Left colon (tissue), 2 donors: ENCODE measurements at regions not wholly inside any gene's neighbourhood (a gene's known extent, or its start where the extent isn't known, plus 50 kb on each side); places are given as distances from the start of the nearest gene placed in this dataset.

Experiments used
- ATAC-seq: fragments of 200-7000 bp; cut with Tn5 transposase; one replicate; pipeline ENCODE4 v1.9.1; 2020; ENCODE audit warnings: mild to moderate bottlenecking, moderate library complexity
- DNase-seq, 2 donors: peaks; one replicate each; pipeline ENCODE4 v3.0.0-alpha.2; 2020
- intact Hi-C, 2 donors: fragments of 100-400 bp; cut with DNase I in 1 of 2; cut with micrococcal nuclease in 1 of 2; formaldehyde crosslinking; loops; one replicate each; pipeline versions ENCODE4 v1.11.2 to v1.14.0; 2022; cut with DNase I, micrococcal nuclease
- donor health status: DM: no; HTN: no; CAD: no.
- donor health status: DM: yes; HTN: yes; CAD: no.

DNA sequence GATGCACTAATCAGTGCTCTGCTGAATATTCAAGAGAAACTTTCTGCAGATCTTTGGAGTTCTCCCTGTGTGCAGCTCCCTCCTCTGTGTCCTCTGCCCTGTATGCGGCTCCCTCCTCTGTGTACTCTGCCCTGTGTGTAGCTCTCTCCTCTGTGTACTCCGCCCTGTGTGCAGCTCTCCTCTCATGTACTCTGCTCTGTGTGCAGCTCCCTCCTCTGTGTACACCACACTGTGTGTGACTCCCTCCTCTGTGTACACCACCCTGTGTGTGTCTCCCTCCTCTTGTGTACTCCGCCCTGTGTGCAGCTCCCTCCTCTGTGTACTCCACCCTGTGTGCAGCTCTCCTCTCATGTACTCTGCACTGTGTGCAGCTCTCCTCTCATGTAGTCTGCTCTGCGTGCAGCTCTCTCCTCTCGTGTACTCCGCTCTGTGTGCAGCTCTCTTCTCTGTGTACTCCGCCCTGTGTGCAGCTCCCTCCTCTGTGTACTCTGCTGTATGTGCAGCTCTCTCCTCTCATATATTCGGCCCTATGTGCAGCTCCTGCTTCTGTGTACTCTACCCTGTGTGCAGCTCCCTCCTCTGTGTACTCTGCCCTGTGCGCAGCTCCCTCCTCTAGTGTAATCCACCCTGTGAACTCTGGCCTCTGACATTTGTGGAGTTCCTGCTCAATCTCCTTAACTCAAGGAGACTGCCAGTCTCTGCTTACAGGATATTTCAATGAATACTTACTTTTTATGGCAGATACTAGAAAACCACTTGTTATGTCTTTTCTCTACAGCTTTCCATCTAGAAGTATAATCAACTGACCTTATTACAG, 280.4 kb downstream of the GLRX3 start:
- DNase-seq (no peak), ATAC-seq (no peak)
- intact Hi-C loops: no loop called here

DNA sequence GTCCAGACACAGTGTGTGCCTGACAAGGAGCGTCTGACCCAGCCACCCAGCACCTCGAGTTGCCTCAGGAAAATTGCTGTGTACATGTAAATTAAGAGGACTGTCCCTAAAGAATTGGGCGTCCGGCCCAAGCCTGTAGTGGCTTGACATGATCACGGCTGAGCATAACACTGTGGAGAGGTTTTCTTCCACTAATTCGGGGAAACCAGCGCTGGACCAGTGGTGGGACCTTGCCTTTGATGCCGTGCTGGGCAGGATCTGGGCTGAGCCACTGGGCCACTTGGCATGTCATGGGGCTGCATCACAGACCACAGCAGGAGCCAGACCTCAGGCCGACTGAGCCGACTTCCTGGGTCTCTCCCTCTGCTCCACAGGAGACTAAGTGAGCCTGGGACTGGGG, 282.5 kb downstream of the GLRX3 start:
- DNase-seq: peak in 1 of 2 donors; percentile 4
- ATAC-seq: no peak
- intact Hi-C loops: no loop called here

DNA sequence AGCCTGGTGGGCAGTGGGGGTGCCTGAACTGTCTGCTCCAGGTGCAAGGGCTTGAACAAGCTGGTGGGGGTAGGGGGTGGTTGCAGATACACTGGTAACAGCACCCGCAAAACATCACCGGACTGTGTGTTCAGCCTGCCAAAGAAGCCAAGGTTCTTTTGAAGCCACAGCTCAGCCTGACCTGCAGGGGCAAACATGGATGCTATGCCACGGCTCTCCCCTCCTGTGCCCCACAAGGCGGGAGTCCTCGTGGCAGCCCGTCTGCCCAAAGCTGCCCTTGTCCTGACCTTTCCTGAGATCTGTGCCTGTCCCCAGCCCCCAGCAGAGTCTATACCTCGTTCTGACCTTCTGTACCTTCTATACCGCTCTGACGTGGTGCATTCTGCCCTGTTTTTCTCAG, 285.7 kb downstream of the GLRX3 start:
- intact Hi-C loops: no loop called here
- ATAC-seq: no peak
- DNase-seq: no peak

DNA sequence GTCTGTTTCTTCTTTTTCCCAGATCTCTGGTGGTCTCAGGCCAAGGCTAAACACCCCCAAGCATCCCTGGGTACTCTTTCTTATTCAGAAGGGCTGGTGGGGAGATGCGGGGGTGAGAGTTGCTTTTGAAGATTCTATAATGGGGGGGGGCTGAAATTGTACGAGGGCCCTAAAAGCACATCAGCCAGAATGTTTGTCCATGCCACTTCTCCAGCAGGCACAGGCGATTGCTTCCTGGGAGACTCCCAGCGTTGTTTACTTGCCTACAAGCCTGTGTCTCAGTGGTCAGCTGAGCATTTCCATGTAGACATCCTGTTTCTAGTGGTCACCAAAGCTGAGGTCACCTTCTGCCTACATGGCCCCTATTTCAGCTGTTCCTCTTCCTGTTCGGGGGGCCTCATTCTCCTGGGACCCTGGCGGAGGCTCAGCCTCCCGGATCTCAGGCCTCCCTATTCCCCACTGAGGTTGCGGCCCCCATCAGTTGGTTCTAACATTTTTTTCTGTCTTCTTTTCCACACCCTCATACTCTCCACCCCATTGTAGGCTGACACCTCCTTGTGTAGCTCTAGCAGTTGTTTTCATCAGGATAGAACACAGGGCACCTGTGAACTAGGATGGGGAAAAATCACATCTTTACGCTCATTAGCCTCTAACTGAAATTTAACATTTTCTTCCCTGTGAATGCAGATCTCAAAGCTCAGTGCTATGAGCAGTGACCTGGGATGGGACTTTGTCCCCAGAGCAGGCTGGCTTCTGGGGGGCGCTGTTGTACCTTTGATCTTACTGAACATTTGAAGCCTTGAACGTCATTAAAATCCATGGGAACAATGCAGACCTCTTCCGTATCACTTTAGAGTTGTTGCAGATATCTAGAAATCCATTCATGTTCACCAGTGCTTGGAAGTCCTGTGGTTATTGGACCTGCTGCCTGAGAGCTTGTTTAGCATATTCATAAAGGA, 286.5 kb downstream of the GLRX3 start:
- DNase-seq (no peak), ATAC-seq (no peak)
- intact Hi-C loops: no loop called here

DNA sequence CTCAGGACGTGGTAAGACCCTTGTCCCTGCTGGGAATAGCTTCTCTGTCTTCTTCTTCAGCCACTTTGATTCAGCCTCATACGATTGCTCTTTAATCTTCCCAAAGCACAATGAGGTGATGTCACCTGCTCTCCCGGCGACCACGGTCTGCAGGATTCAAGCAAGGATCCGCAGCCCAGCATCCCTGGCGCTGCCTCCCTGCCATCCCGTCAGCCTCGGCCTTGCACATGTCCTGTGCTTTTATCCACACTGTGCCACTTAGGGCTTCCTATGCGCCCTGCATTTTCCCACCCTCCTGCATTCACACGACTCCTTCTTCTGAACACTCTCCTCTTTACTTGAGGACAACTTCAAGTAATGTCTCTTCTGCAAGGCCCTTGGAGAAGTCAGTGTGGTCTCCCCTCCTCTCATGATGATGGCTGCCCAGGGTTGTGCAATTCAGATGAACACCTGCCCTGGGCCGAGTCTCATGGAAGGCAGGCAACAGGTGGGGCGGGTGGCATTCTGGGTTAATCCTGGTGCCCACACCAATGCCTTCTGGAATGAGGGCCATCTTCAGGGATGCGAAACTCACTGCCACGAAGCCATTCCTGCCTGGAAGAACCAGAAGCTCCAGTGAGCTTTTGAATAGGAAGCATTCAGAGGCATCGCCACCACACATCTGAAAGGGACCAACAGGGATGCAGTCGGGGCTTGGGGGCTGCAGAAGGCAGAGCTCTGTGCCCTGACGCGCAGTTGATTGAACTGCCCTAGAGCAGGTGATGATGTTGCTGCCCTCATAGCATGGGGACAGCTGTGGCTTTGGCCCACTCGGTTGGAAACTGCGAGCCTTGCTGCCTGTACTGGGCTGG, 287.5 kb downstream of the GLRX3 start:
- intact Hi-C loops: no loop called here
- no peak for DNase-seq
- no peak for ATAC-seq

DNA sequence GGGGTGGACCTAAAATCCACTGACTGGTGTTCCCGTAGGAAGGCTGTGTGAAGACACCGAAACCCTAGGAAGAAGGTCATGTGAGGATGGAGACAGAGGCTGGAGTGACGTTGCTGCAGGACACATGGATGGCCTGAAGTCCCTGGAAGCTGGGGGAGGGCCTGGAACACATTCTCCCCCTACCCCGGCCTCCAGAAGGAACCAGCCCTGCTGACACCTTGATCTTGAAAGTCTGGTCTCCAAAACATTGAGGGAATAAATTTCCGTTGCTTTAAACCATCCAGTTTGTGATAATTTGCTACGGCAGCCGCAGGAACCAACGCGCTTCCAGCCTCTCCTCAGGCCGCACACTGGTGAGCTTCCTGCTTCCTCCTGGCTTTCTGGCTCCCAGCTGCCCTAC, 288.2 kb downstream of the GLRX3 start:
- DNase-seq (no peak), ATAC-seq (no peak)
- intact Hi-C loops: no loop called here

DNA sequence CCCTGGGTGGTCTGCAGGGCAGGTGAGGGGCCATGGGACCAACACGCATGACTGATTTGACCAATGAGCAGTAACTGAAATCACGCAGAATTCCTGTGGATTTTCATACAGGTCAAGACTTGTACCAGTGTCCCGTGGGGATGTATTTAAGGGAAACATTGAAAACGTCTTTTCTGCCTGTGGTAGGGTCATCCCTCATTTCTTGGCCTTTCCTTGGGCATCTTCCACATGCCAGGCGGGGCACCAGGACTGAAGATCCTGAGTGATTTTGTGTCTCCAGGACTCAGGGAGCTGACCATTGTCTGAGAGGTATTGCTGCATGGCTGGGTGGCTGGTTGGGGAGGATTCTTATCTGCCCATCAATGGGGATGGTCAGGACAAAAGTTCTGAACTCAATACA, 289.0 kb downstream of the GLRX3 start:
- ATAC-seq: no peak
- DNase-seq: no peak
- intact Hi-C loops: no loop called here

DNA sequence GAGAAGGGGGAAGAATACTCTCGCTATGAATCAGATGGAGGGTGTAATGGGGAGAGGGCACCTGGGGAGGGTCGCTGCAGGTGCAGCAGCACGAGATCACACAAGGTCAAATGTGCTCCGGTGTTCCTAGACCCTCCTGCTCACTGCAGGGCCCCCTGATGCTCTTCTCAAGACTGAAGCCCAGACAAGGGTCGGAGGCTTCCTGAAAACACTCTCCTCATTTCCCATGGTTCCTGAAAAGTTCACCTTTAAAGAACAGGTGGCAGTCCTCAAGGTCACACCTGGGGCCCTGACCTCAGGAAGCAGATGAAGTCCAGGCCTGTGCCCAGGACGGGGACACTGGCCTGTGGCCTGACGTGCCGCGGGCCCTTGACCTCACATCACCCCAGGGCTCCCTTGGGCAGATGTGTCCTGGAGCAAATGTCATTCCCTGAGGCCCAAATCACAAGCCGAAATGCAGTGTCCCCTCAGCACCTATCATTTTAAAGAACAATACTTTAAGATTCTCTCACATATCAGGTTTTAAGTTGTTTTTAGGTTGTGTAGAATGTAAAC, 289.8 kb downstream of the GLRX3 start:
- ATAC-seq: no peak
- intact Hi-C loops: no loop called here
- DNase-seq: no peak

DNA sequence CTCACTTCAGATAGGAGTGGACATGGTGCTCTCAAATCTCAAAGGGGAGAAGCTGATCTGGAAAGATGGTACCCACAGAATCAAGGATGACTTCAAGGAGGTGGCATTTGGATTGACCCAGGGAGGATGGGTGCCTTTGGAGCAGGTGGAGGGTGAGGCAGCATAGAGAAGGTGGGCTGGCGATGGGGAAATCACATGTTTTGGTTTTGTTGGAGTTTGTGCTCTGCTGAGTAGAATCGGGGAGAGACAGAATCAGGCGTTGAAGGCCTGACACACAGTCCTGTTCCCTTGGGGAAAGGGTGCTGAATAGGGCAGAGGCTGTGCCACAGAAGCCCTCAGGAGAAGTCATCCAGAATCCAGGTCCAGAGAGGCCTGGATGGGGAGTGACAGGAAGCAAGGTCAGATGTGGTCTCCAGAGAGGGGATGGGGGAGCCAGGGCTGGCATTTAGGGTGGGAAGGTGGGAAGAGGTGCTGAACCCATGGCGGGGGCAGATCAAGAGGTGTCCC, 291.1 kb downstream of the GLRX3 start:
- DNase-seq: no peak
- no peak for ATAC-seq
- intact Hi-C loops: no loop called here

DNA sequence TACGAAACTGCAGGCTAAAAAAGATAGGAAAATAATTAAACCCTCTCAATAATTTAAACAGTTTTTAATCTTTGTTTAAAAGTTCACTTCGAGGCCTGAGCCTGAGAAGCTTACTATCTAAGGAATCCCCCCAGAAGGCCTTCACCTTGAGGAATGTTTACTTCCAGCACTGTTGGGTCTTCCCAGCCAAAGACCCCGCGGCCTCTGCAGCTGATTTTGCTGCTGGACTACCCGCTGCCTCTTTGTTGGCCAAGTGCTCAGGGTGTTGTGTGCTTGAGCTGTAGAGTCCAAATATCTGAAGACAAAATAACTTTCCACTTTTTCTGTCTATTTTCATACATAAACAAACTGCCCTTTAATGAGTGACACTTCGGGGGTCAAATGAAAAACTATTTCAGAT, 292.7 kb downstream of the GLRX3 start:
- intact Hi-C loops: no loop called here
- ATAC-seq: no peak

DNA sequence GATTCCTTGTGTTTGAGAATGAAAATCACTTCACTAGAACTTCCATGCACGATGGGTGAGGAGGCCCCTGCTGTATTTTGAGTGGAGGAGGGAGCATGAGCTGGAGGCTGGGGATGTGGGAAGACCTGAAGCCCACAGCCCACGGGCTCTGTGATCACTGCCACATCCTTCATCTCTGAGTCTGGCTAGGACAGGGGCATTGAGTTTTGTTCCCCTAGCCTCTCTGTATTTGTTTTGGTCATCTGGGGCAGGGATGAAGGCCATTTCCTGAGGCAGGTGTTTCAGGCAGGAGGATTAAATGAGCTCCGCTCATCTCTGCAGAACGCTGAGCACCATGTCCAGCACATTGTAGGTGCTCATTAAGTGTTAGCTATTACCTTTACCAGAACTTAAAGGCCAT, 293.6 kb downstream of the GLRX3 start:
- DNase-seq: no peak
- intact Hi-C loops: no loop called here
- no peak for ATAC-seq

More for the DNA sequence above, 292.7 kb downstream of the GLRX3 start:
- no peak for DNase-seq

DNA sequence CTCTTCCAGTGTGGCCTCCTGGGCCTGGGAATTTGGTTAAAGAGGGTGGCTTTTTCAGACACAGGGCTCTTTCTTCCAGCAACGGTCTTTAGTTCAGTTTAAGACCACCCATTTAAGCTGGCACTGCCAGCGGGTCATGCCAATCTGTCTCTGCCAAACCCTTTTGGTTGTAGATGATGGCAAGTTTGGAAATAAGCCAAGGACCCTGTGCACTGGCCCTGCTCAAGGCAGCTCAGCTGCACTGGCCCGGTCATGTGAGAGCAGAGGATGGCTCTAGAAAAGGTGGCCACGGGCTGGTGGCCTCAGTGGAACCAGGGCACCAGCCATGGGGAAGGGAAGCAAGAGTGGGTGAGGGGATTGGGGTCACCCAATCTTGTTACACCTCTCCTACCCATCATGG, 294.1 kb downstream of the GLRX3 start:
- DNase-seq: no peak
- no peak for ATAC-seq
- intact Hi-C loops: no loop called here

DNA sequence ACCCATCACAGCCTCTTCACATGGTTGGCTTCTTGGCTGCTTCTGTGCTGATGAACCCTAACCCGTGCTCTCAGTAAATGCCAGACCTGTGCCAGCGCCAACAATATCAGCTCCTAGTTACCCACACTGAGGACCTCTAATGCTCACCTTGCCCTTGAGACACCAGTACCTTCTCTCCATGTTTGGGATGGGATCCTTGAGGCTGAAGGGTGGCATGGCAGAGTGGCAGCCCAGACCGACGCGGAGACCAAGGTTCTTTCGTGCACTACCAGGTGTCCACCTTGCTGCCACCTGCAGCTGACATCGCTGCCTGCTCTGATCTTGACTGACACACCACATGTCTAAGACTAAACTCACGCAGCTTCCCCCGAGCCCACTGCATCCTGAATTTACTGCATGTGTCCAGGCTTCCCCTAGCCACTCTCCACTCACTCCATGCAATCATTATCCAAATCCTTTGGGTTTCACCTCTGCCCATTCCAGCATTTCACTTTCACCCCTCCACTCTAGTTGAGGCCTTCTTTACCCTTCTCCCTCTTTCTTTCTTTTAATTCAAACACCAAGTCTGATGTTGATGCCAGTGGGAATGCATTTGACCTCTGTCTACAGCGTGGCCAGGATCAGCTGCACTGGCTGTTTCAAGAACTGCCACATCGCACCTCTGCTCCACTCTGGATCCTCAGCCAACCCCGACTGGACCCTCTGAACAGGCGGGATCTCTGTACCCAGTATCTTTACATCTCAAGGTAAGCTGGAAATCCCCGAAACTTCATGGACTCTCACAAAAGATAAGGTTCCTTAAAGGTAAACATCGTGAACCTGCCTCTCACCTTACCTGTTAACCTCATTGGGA, 294.9 kb downstream of the GLRX3 start:
- intact Hi-C loops: no loop called here
- DNase-seq: no peak
- no peak for ATAC-seq

DNA sequence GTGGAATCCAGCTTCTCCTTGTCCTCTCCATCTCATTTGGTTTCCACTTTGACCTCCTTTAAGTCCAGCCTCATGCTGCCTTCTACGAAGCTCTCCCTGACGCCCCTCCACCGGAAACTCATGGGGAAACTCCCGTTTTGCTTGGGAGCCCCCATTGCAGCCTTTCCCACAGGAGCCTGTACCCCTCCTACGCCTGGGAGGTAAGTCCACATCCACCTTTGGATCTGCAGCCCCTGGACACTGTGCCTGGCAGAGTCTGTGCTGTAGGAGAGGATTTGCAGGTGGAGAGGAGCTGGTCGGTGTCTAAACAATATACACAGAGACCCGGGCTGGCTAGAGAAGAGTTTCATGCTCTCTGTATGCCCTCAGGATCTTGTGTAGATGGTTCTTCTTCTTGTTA, 296.1 kb downstream of the GLRX3 start:
- intact Hi-C loops: no loop called here
- DNase-seq: no peak
- no peak for ATAC-seq

DNA sequence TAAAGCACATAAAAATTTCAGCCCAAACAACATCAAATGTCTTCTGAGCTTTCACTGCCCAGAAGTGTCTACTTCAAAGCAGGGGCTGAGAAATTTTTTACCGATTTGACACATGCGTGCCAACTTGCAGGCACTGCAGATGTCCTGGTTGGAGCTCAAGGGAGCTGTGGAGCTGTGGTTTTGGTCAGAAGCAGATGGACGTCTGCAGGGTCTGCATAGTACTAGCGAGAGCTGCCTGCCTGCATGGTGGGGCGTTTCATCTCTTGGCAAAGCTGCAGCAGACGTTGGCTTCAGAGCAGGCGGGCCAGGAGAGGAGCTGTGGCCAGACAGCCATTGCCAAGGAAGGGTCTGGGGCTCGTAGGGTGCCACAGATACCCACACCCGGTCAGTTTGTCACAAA, 296.7 kb downstream of the GLRX3 start:
- DNase-seq (no peak), ATAC-seq (no peak)
- intact Hi-C loops: no loop called here

DNA sequence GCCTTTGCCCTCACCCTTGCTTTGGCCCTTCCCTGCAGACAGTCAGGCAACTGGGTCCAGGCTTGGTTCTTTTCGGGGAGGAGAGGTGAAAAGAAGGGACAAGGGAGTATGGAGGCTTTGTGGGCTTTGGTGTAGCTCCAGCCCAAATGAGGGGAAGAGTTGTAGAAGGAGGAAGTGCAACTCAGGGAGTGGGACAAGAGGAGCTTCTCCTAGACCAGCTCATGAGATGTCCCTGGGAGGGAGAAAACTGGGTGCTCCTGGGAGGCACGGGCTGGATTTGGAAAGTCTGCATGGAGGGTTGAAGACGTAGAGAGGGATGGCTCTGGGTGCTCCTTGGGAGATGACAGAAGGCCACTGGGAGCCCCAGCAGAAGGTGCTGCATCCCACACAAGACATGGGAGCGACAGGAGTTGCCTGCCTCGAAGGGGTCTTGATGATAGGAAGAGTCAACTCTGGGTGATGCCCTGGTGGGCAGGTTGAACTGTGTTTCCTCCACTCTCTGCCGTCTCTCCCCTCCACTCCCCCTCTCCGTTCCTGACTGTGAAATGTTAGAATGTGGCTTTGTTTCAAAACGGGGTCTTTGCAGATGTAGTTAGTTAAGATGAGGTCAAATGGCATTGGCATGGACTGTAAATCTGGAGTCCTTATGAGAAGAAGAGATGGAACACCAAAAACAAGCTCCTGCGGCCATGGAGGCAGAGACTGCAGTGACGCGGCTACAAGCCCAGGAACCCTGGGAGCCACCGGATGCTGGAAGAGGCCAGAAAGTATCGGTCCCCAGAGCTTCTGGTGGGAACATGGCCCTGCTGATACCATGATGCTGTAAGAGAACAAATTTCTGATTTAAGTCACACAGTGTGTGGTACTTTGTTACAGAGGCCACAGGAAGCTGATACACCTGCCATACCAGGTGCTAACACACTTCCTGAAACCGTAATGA, 298.5 kb downstream of the GLRX3 start:
- DNase-seq (no peak), ATAC-seq (no peak)
- intact Hi-C loops: no loop called here

DNA sequence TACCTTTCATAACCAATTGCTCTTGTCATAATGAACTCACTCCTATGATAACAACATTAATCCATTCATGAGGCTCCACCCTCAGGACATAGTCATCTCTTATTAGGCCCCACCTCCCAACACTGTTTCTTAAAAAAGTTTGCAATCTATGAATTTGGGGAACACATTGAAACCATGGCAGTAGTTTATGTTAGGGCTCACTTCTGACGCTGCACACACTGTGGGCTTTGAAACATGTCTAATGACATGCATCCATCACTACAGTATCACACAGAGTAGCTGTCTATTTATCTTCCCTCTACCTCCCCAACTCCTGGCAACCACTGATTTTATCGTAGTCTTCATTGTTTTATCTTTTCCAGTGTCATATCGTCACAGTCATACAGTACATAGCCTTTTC, 299.8 kb downstream of the GLRX3 start:
- DNase-seq (no peak), ATAC-seq (no peak)
- intact Hi-C loops: no loop called here
